Stimulated activated naive CD8-positive, alpha-beta T cell treated with anti-CD3 and anti-CD28 coated beads, Interleukin-15, Interleukin-2, amounts not matched to agents 100 ng/mL and 50 ng/mL, for 24 hours (primary cell): ENCODE measurements at regions not wholly inside any gene's neighbourhood (a gene's known extent, or its start where the extent isn't known, plus 50 kb on each side); places are given as distances from the start of the nearest gene placed in this dataset.
"Not testable (repeated sequence)": the region's sequence is repeated elsewhere in the genome, so short reads cannot be mapped to it uniquely, and the experiment has no call there.

Experiments used
- H3K27ac Mint-ChIP-seq: one replicate; pipeline ENCODE4 v1.8.0; 2021; ENCODE audit warnings: mild to moderate bottlenecking, mixed read lengths
- H3K27me3 Mint-ChIP-seq: one replicate; pipeline ENCODE4 v1.8.0; 2021; ENCODE audit warnings: mixed read lengths
- H3K36me3 Mint-ChIP-seq: one replicate; pipeline ENCODE4 v1.8.0; 2021; ENCODE audit warnings: low read depth, mixed read lengths
- H3K4me1 Mint-ChIP-seq: one replicate; pipeline ENCODE4 v1.8.0; 2021; ENCODE audit warnings: low read depth, mixed read lengths
- H3K4me3 Mint-ChIP-seq: one replicate; pipeline ENCODE4 v1.8.0; 2021; ENCODE audit warnings: mild to moderate bottlenecking, mixed read lengths
- H3K9me3 Mint-ChIP-seq: one replicate; pipeline ENCODE4 v1.8.0; 2021; ENCODE audit warnings: mixed read lengths

- Mint-ChIP-seq H3K4me1 (peaks cover 76% of the 10 kb centered on the region), H3K27ac (no peak overlapping the region), H3K9me3 (peaks cover 11% of the 10 kb centered on the region), H3K27me3 (no peaks in the 10 kb centered on the region), H3K36me3 (peaks cover 6% of the 10 kb centered on the region), H3K4me3 (no peak overlapping the region)
Observed at GRCh38 chr2:230593765-230594164, 118.9 kb upstream of the CAB39 start.

DNA sequence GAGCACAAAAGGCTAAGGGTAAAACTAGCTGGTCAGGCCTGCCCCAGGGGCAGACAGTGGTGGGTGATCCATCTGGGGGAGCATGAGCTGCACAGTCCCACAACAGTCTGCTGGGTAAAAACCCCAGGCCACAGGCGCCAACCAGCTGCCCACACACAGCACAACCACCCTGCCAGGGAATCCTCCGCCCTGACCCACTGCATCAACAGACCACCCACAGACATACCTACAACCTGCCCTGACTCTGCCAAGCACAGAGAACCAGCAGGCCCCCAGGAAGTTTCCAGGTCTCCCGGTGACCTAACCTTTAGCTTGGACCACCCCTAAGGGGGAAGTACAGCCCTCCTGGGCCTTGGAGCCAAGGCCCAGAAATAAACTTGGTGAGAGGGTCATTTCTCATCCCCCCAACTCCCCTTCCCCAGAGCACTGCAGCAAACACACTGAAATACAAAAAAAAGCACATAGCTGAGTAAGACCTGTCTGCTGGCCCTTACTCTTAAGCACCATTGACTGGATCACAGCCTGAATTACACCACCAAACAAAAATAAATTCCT lies 118.3 kb upstream of the CAB39 start:
- H3K9me3 Mint-ChIP-seq = peaks cover 8% of the 10 kb centered on the region
- no peaks in the 10 kb centered on the region for H3K27me3 Mint-ChIP-seq
- no peak overlapping the region for H3K27ac Mint-ChIP-seq
- no peak overlapping the region for H3K4me3 Mint-ChIP-seq
- H3K36me3 Mint-ChIP-seq = peaks cover 5% of the 10 kb centered on the region
- H3K4me1 Mint-ChIP-seq = peaks cover 70% of the 10 kb centered on the region

GRCh38 chr2:230599853-230600252 lies 112.8 kb upstream of the CAB39 start:
- no peaks in the 10 kb centered on the region for H3K36me3 Mint-ChIP-seq
- H3K9me3 Mint-ChIP-seq = peaks cover 3% of the 10 kb centered on the region
- no peak overlapping the region for H3K4me3 Mint-ChIP-seq
- H3K27me3 Mint-ChIP-seq = no peaks in the 10 kb centered on the region
- H3K27ac Mint-ChIP-seq = no peak overlapping the region
- peaks cover 62% of the 10 kb centered on the region for H3K4me1 Mint-ChIP-seq

GRCh38 chr2:230600285-230600684 lies 112.4 kb upstream of the CAB39 start:
- Mint-ChIP-seq H3K36me3 (no peaks in the 10 kb centered on the region), H3K27me3 (no peaks in the 10 kb centered on the region), H3K4me3 (peak overlapping the region; percentile 27), H3K27ac (no peak overlapping the region), H3K4me1 (peaks cover 61% of the 10 kb centered on the region), H3K9me3 (peaks cover 3% of the 10 kb centered on the region)

DNA sequence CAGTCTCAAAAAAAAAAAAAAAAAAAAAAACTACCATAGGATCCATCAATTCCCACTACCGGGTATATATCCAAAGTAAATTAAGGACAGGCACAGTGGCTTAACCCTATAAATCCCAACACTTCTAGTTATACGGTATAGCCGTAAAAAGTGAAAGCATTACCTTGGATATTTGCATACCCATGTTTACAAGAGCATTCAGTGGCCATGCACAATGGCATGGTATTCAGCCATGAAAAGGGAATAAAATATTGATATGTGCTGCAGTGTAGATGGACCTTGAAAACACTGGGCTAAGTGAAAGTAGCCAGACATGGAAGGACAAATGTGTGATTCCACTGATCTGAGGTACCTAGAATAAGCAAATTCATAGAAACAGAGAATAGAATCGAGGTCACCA lies 111.8 kb upstream of the CAB39 start:
- peaks cover 6% of the 10 kb centered on the region for H3K9me3 Mint-ChIP-seq
- peak overlapping the region; percentile 37 for H3K27ac Mint-ChIP-seq
- H3K4me3 Mint-ChIP-seq = peak overlapping the region; percentile 53
- H3K36me3 Mint-ChIP-seq = no peaks in the 10 kb centered on the region
- no peaks in the 10 kb centered on the region for H3K27me3 Mint-ChIP-seq
- peaks cover 61% of the 10 kb centered on the region for H3K4me1 Mint-ChIP-seq

- Mint-ChIP-seq H3K27ac (peak overlapping the region; percentile 74), H3K4me1 (peaks cover 60% of the 10 kb centered on the region), H3K9me3 (peaks cover 8% of the 10 kb centered on the region), H3K4me3 (no peak overlapping the region), H3K36me3 (no peaks in the 10 kb centered on the region), H3K27me3 (no peaks in the 10 kb centered on the region)
Observed at GRCh38 chr2:230601510-230601909, 111.1 kb upstream of the CAB39 start.

- peak overlapping the region; percentile 35 for H3K4me3 Mint-ChIP-seq
- peaks cover 12% of the 10 kb centered on the region for H3K9me3 Mint-ChIP-seq
- no peaks in the 10 kb centered on the region for H3K36me3 Mint-ChIP-seq
- H3K27me3 Mint-ChIP-seq = no peaks in the 10 kb centered on the region
- peaks cover 52% of the 10 kb centered on the region for H3K4me1 Mint-ChIP-seq
- peak overlapping the region; percentile 83 for H3K27ac Mint-ChIP-seq
Observed at GRCh38 chr2:230602562-230603230, 109.9 kb upstream of the CAB39 start.

GRCh38 chr2:230603317-230603716 lies 109.3 kb upstream of the CAB39 start:
- peak overlapping the region; percentile 83 for H3K27ac Mint-ChIP-seq
- H3K9me3 Mint-ChIP-seq = peaks cover 12% of the 10 kb centered on the region
- not testable (repeated sequence) for H3K36me3 Mint-ChIP-seq, H3K27me3 Mint-ChIP-seq
- peaks cover 46% of the 10 kb centered on the region for H3K4me1 Mint-ChIP-seq
- H3K4me3 Mint-ChIP-seq = peak overlapping the region; percentile 35

GRCh38 chr2:230604158-230604557 lies 108.5 kb upstream of the CAB39 start:
- not testable (repeated sequence) for H3K27me3 Mint-ChIP-seq, H3K36me3 Mint-ChIP-seq, H3K4me3 Mint-ChIP-seq
- peaks cover 16% of the 10 kb centered on the region for H3K9me3 Mint-ChIP-seq
- peak overlapping the region; percentile 10 for H3K27ac Mint-ChIP-seq
- peaks cover 43% of the 10 kb centered on the region for H3K4me1 Mint-ChIP-seq

- H3K27ac Mint-ChIP-seq = no peak overlapping the region
- peaks cover 7% of the 10 kb centered on the region for H3K9me3 Mint-ChIP-seq
- H3K4me3 Mint-ChIP-seq = no peak overlapping the region
- H3K27me3 Mint-ChIP-seq = no peaks in the 10 kb centered on the region
- no peaks in the 10 kb centered on the region for H3K36me3 Mint-ChIP-seq
- peaks cover 45% of the 10 kb centered on the region for H3K4me1 Mint-ChIP-seq
Observed at GRCh38 chr2:230614040-230614439, 98.6 kb upstream of the CAB39 start.

GRCh38 chr2:230614913-230615332 lies 97.7 kb upstream of the CAB39 start:
- Mint-ChIP-seq H3K27me3 (no peaks in the 10 kb centered on the region), H3K4me1 (peaks cover 45% of the 10 kb centered on the region), H3K9me3 (no peaks in the 10 kb centered on the region), H3K4me3 (no peak overlapping the region), H3K36me3 (no peaks in the 10 kb centered on the region), H3K27ac (peak overlapping the region; percentile 63)

- H3K4me3 Mint-ChIP-seq, H3K27me3 Mint-ChIP-seq, H3K36me3 Mint-ChIP-seq, H3K9me3 Mint-ChIP-seq: not testable (repeated sequence)
- Mint-ChIP-seq H3K4me1 (peaks cover 31% of the 10 kb centered on the region), H3K27ac (peak overlapping the region; percentile 67)
Observed at GRCh38 chr2:230617256-230617706, 95.4 kb upstream of the CAB39 start.

GRCh38 chr2:230619491-230619890 lies 93.2 kb upstream of the CAB39 start:
- H3K4me1 Mint-ChIP-seq = peaks cover 24% of the 10 kb centered on the region
- no peak overlapping the region for H3K4me3 Mint-ChIP-seq
- H3K36me3 Mint-ChIP-seq = peaks cover 4% of the 10 kb centered on the region
- H3K27ac Mint-ChIP-seq = no peak overlapping the region
- H3K27me3 Mint-ChIP-seq = no peaks in the 10 kb centered on the region
- H3K9me3 Mint-ChIP-seq = no peaks in the 10 kb centered on the region

DNA sequence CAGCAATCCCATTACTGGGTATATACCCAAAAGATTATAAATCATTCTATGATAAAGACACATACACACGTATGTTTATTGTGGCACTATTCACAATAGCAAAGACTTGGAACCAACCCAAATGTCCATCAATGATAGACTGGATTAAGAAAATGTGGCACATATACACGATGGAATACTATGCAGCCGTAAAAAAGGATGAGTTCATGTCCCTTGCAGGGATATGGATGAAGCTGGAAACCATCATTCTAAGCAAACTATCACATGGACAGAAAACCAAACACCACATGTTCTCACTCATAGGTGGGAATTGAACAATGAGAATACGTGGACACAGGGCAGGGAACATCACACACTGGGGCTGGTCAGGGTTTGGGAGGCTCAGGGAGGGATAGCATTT lies 87.4 kb upstream of the CAB39 start:
- H3K4me3 Mint-ChIP-seq, H3K27ac Mint-ChIP-seq, H3K9me3 Mint-ChIP-seq, H3K36me3 Mint-ChIP-seq, H3K27me3 Mint-ChIP-seq: not testable (repeated sequence)
- H3K4me1 Mint-ChIP-seq = peaks cover 17% of the 10 kb centered on the region

DNA sequence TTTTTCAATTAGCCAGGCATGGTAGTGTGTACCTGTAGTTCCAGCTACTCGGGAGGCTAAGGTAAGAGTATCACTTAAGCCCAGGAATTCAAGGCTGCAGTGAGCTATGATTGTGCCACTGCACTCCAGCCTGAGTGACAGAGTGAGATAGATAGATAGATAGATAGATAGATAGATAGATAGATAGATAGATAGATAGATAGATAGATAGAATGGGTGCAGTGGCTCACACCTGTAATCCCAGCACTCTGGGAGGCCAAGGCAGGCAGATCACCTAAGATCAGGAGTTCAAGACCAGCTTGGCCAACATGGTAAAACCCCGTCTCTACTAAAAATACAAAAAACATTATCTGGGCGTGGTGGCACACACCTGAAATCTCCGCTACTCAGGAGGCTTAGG lies 85.6 kb upstream of the CAB39 start:
- not testable (repeated sequence) for H3K9me3 Mint-ChIP-seq, H3K4me3 Mint-ChIP-seq, H3K36me3 Mint-ChIP-seq, H3K27ac Mint-ChIP-seq, H3K27me3 Mint-ChIP-seq
- H3K4me1 Mint-ChIP-seq = peaks cover 17% of the 10 kb centered on the region
